ENCODE measurements at regions not wholly inside any gene's neighbourhood (a gene's known extent, or its start where the extent isn't known, plus 50 kb on each side); places are given as distances from the start of the nearest gene placed in this dataset.
A peak's percentile ranks its signal among the peaks of the same experiment; 100 is the strongest.

DNA sequence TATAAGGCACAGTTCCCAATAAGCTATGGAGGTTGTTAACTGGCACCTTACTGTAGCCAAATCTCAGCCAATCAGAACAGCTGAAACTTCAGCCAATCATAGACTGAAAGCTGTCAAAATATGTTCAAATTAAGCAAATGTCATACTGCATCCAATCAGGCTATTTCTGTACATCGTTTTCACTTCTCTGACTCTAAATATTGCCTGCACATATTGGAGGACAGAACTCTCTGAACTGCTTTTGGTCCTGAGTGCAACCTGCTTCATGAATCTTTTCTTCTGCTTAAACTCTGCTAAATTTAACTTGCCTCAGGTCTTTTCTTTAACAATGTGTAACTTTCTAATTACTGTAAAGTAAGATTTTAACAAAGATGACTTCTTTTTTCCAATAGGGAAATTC lies 1198.9 kb upstream of the PCDH7 start:
- no peak for DNase-seq

DNA sequence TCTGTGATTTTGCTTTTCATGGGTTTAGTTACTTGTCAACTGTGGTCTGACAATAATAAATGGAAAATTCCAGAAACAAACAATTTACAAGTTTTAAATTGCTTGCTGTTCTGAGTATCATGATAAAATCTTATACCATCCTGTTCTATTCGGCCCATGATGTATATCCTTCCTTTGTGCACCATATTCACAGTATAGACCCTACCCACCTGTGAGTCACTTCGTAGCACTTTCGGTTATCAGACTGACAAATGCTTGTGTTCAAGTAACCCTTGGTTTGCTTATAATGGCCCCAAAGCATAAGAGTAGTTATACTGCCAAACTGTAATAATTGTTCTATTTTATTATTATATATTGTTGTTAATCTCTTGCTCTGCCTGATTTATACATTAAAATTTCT lies 1183.4 kb upstream of the PCDH7 start:
- no peak for DNase-seq

GRCh38 chr4:29538889-29539646 lies 1181.1 kb upstream of the PCDH7 start:
- no peak for DNase-seq

GRCh38 chr4:29540439-29541102 lies 1179.6 kb upstream of the PCDH7 start:
- no peak for DNase-seq

DNA sequence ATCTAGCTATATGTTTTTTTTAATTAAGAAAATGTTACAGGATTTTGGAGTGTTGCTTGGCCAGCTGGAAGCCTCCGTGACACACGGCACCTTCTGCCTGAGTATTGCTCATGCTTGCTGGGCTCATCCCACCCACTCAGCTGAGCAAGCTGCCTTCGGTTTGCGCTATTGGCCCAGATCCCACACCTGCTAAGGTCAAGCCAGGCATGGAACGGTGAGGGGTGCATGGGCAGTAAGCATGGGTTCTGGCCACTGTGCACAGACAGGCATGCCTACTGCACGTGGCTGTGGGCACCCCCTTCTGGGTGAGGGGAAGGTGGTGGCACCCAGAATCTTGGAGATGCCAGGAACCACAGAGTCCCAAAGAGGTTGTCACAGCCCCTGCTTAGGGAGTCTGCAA lies 1178.4 kb upstream of the PCDH7 start:
- no peak for DNase-seq

GRCh38 chr4:29549342-29549741 lies 1170.8 kb upstream of the PCDH7 start:
- DNase-seq: no peak

DNA sequence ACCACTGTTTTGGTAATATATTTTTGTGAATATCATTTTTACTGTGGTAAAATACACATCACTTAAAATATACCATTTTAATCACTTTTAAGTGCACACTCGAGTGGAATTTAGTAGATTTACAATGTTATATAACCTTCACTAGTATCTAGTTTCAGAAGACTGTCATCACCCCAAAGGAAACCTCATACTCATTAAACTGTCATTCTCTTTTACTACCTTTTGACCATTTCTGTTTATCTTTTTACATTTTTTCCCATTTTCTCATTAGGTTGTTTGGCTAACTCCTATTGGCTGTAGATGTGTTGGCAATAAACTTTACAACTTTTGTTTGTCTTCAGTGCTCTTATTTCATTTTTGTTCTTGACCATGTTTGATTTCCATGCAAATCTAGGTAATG lies 1168.3 kb upstream of the PCDH7 start:
- no peak for DNase-seq

GRCh38 chr4:29553846-29554245 lies 1166.3 kb upstream of the PCDH7 start:
- no peak for DNase-seq

DNA sequence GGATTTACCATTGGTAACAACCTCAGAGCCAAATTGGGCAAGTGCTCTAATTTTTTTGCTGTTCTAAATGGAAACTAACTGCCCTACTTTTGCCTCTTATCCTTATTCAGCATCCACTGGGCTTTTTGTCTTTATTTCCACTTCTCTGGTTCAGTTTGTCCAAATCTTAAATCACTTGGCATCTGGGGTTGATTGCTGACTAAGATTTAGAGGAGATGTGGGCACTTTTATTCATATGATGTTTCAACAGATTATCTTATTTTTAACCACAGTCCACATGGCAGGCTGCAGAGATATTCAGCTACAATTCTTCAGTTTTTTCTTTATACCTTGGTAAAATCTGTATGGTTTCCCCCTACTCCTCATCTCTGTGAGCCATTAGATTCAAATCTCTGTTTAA lies 1161.4 kb upstream of the PCDH7 start:
- no peak for DNase-seq

GRCh38 chr4:29559286-29559685 lies 1160.9 kb upstream of the PCDH7 start:
- DNase-seq: no peak

GRCh38 chr4:29560452-29560851 lies 1159.7 kb upstream of the PCDH7 start:
- DNase-seq: no peak

- no peak for DNase-seq
Measured at GRCh38 chr4:29565256-29565655, 1154.9 kb upstream of the PCDH7 start.

DNA sequence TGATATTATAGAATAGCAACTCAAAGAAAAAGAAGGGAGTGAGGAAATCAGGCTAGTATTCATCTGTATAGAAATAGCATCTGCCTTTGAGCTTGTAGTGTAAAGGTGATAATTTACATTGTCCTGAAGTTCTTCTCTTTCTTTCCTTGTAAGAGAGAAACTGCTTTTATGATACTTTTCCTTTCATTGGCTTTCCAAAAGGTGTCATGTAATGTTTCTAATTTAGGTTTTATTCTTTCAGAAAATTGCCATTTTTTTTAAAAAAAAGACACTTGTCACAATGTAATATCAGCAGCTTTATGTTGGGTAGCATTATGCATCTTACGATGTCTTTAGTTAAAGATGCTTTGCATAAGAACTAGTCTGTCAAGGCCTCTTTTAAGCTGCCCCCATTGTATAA lies 1153.8 kb upstream of the PCDH7 start:
- no peak for DNase-seq

- DNase-seq: no peak
Measured at GRCh38 chr4:29571322-29571721, 1148.8 kb upstream of the PCDH7 start.

GRCh38 chr4:29578329-29578728 lies 1141.8 kb upstream of the PCDH7 start:
- no peak for DNase-seq

GRCh38 chr4:29581457-29581856 lies 1138.7 kb upstream of the PCDH7 start:
- DNase-seq: peak in 2 of 14 donors; percentile 0 to 1

GRCh38 chr4:29588617-29589016 lies 1131.6 kb upstream of the PCDH7 start:
- DNase-seq: no peak

DNA sequence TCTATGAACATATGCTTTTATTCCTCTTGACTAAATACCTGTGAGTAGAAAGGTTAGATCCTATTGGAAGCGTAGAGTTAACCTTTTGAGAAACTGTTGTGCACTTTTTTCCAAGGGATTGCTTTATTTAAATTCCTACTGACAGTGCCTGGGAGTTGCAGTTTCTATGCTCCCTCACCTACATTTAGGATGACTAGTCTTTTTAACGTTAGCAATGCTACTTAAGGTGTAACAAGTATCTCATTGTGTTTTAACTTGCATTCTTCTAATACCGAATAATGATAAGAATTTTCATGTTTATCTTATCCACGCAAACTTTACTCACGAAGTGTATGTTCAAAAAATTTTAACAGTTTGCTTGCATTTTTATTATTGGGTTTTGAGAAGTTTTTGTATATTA lies 1123.9 kb upstream of the PCDH7 start:
- DNase-seq: no peak

DNA sequence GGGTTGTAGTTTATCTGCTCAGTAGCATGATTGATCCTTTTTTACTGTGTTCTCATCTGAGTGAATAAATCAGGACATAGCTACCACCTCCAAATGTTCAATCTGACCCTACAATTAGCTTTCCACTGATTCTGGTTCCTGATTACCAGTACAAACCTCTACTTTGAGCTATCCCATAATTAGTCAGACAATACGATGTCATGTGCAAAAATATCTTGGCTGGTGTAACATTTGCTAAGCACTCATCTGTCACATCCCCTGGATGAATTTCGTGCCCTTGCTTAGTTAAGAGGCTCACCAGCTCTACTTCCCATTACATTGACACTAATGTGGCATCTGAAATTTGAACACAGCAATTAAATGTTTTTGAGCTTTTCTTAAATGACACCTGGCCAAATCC lies 1101.0 kb upstream of the PCDH7 start:
- no peak for DNase-seq

- DNase-seq: no peak
Measured at GRCh38 chr4:29632199-29632598, 1088.0 kb upstream of the PCDH7 start.

DNA sequence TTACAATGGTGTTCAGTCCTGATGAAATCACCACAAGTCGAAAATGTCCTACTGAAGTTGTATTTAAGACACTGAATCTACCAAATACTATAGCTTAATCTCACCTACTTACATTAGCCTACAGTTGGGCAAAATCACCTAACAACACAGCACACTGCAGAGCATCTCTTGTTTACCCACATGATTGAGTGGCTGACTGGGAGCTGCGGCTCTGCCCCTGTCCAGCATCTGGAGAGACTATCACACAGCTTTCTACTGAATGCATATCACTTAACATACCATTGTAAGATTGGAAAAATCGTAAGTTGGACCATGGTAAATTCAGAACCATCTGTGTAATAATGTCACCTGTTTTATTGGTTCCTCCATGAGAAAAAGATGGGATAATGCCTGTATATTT lies 1083.2 kb upstream of the PCDH7 start:
- no peak for DNase-seq

DNA sequence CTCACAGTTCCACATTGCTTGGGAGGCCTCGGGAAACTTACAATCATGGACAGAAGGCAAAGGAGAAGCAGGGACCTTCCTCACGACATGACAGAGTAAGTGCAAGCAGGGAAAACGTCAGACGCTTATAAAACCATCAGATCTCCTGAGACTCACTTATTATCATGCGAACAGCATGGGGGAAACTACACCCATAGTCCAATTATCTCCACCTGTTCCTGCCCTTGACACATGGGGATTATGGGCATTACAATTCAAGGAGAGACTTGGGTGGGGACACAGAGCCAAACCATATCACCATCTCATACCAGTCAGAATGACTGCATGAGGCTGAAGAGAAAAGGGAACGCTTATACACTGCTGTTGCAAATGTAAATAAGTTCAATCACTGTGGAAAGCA lies 1066.9 kb upstream of the PCDH7 start:
- DNase-seq: no peak

DNA sequence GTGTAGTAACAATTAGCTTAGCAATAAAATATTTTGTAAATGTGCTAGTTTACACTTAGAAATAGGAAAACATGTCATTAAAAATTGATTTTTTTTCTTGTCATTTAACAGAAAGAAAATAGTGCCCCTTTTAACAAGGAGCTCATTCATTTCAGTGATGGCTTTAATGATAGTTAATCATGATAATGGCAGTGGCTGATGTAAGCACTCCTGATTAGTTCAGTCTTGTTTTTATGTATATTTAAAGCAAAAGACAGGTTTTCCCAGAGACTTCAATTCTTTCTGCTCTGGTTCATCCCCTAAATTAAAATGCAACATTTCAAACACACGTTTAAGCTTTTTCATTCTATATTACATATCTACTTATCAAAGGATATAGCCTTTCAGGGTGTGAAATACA lies 1039.5 kb upstream of the PCDH7 start:
- no peak for DNase-seq

DNA sequence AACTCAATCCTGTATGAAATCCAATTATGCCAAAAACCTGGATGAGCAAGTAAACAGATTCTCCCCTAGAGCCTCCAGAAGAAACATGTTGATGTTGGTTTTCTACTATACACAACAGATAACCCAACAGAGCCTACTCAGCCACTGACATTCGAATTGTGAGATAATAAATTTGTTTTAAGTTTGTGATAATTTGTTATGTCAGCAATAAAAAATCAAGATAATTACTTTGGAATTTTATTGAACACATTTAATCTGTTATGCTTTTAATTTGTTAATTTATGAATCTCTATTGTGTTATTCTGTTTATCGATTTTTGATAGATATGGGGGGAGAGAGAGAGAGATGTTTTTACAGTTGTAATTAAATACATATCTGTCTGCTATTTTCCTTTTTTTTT lies 1016.1 kb upstream of the PCDH7 start:
- DNase-seq: no peak

GRCh38 chr4:29708473-29708872 lies 1011.7 kb upstream of the PCDH7 start:
- DNase-seq: no peak

All from C1 segment of cervical spinal cord (tissue), 14 donors.